HG02938 (cell line): ENCODE measurements at regions not wholly inside any gene's neighbourhood (a gene's known extent, or its start where the extent isn't known, plus 50 kb on each side); places are given as distances from the start of the nearest gene placed in this dataset.

Experiments
- ATAC-seq: cut with Tn5 transposase; IDR thresholded peaks from one replicate; pipeline ENCODE4 v1.9.1; 2021; ENCODE audit warnings: mild to moderate bottlenecking, moderate library complexity; ENCODE audit not compliant: unreplicated experiment

- ATAC-seq: no peak
Observed at GRCh38 chr11:129324533-129325175, 51.0 kb upstream of the BARX2 start.

- ATAC-seq: no peak
Observed at GRCh38 chr11:129323896-129324502, 51.6 kb upstream of the BARX2 start.

- no peak for ATAC-seq
Observed at GRCh38 chr11:129322941-129323340, 52.7 kb upstream of the BARX2 start.

- no peak for ATAC-seq
Observed at GRCh38 chr11:129321076-129321475, 54.6 kb upstream of the BARX2 start.

GRCh38 chr11:129320494-129320893 is 55.2 kb upstream of the BARX2 start:
- ATAC-seq: no peak

GRCh38 chr11:129319751-129320150 is 55.9 kb upstream of the BARX2 start:
- ATAC-seq: no peak

DNA sequence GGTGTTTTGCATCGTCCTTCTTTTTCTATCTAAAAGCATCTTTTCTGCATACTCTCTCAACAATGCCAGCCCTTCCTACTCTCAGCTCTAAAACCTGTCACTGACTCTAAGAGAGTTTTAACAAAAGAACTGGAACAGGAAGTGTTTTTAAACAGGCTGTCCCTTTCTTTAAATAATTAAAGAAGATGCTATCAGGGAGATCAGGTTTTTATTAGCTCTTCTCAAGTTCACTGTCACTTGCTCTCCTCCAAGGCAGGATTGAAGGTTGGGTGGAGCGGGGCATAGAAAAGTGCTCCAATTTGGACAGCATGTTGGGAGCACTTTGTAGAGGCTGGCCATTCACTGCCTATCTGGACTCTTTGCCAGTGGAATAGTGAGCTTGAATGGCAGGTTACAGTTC is 56.4 kb upstream of the BARX2 start:
- no peak for ATAC-seq

GRCh38 chr11:129317571-129317970 is 58.1 kb upstream of the BARX2 start:
- no peak for ATAC-seq

DNA sequence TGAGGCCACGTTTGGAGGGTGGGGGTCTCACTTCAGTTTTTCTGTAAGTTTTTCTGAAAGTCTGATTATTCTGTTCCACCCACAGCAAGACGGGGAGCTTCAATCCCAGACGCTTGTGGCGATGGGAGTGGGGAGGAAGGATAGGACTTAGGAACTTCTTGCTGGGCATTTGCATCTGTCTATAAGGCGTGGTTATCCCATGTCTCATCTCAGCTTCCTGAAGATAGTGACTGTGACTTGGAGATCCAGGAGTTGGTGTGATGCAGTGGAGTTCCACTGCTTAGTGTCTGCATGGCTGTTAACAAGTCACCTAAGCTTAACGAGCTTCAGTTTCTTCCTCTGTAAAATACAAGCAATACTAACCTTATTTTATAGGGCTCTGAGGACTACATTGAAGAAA is 58.9 kb upstream of the BARX2 start:
- no peak for ATAC-seq

DNA sequence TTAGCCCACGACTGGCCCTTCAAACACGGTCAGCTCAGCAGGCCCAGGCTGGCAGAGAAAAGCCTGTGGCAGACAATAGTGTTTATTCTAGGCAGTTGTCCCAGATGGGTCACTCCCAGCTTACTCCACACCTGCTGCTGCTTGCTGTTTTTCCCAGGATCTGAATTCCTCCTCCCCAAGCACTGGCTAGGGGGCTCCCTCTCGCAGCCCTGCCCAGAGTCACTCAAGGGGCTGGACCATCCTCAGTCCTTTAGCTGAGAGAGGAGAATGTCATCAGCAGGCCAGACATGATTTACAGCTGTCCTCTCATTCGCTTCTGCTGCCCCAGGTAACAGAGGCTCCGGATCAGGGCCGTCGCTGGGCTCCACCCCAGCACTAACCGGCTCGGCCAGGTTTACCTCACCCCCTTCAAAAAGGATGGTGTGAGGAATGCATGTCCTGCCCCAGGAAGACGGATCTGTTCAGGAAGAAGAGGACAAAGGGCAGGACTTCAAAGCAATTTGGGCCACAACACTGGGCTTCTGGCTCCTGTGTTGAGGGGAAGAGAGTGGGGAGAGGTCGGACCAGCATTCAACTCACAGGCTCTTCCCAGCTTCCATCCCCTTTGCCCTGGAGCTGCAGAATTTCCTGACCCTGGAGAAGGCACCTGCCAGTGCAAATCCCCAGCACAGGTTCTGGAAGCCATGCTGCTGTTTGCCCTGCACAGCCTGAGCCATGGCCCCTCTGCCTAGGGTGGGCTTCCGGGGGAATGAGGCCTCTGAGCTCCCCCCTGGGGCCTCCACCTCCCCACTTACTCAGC is 59.7 kb upstream of the BARX2 start:
- ATAC-seq: no peak

DNA sequence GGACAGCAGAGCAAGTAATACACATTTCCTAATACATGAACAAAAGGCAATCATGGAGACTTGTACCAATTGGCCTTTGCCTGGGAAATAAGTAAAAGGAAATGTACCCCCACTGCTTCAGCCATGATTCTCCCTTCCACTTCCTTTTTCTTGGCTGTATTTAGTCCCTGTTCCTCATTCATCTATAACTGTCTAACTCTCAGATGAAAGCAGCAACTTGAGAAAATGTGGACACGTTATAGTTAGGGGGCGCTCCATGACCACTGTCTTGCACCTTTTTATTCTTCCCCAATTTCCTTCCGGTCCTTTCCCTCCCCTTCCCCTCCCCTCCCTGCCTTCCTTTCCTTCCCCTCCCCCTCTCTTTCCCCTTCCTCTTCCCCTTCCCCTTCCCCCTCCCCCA is 61.3 kb upstream of the BARX2 start:
- ATAC-seq: no peak

DNA sequence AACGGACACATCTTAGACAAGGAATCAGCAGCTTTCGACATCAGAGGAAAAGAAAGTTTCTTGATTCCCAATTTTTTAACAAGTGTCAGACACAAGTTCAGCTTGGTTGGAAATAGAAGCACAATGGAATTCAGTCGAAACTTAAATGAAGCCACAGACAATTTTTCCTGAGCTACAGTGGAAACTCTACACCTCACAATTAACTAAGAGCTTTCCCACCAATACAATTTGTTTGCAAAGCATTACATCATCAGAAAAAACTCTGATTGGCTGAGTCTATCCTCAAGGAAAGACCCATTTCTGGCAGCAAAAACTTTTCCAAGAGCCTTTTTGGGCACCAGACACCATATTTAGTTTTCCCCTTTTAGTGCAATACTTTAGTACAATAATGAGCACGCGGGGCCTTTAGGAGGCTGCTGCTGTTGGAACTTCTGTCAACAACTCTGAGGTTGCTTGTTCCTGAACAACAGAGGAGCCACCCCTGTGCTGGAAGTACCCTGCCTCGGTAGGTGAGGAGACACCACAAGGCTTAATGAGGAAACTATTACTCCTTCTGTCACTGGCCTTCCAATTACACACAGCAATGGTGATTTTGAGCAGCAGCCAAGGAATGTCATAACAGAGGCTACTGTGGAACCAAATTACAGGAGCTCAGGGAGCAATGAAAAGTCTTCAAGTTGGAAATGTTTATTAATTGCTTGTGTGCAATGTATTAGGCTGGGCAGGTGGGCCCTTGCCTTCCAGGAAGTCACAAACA is 61.9 kb upstream of the BARX2 start:
- ATAC-seq: no peak

GRCh38 chr11:129312730-129313503 is 62.7 kb upstream of the BARX2 start:
- ATAC-seq: no peak

DNA sequence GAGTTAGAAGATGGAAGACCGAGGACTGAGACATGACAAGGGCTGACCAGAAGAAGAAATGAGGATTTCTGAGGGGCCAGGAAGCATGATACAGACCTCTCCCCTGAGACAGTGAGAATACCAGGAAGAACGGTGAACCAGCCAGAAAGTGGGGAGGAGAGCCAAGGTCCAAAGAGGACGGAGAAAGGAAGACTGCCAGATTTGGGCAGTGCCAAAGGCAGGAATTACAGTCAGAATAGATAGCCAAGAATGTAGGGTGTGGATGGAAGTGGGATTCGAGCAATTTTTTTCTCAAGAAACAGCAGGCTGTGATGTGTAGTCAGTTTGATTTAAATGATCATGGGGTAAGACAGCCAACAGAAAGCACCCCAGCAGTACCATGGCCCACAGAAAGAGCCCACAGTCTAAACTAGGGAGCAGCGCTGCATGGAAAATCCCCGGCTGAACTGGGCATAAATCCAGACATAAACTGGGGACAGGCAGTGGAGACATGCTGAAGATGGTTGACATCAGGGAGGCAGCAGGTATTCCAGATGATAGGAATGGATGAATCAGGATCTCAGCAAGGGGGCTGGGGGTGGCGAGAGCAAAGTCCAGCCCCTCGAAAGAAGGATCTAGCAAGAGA is 67.3 kb upstream of the BARX2 start:
- no peak for ATAC-seq

DNA sequence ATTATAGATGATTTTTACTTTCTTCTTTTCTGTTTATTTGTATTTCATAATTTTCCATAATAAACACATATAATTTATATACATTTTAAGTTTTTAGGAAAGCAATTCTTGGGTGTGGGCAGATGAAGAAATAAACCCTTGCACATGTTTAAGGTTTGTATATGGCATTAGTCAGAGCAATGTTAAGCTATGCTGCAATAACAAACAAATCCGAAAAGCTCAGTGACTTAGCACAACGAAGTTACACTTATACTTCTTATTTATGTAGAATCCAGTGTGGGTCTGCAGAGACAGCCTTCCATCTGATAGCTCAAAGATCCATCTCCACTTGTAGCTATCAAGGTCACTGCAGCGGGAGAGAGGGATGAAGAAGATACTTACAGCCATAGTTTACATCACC is 68.5 kb upstream of the BARX2 start:
- ATAC-seq: no peak

GRCh38 chr11:129302386-129303101 is 73.1 kb upstream of the BARX2 start:
- no peak for ATAC-seq

DNA sequence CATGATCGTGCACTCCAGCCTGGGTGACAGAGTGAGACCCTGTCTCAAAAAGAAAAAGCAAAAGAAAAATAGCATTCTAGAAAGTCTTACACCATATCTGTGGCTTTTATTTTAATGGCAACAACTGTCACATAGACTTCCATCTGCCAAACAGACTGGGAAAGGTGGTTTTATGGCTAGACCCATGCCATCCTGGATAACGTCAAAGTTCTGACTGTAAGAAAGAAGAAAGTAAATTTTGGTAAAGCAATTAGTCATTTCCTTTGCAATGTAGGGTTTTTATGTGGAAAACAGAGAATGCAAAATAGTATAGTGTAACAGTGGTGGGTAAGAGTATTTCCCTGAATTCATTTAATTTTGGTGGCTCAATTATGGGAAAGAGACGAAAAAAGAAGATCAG is 75.5 kb upstream of the BARX2 start:
- ATAC-seq: no peak

DNA sequence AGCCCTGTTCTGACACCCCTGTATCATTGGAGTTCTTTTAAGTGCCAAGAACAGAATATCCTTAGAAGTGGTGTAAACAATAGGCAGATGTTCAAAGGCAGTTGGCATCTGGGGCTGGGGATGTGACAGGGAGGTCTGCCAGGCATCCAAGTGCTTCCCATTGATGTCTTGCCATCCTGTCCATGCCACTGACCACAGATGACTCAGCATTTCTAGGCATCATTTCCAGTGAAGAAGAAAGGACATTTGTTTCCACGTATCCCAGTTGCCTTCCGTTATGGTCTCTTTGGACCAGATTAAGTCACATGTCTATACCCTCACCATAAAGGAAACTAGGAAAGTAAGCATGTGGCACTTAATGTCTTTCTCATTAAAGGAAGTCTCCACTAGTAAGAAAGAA is 76.7 kb upstream of the BARX2 start:
- ATAC-seq: no peak

- ATAC-seq: no peak
Observed at GRCh38 chr11:129295746-129296145, 79.9 kb upstream of the BARX2 start.

GRCh38 chr11:129292771-129293170 is 82.9 kb upstream of the BARX2 start:
- ATAC-seq: no peak
